Smooth muscle cell of the brain vasculature (primary cell): ENCODE measurements at regions not wholly inside any gene's neighbourhood (a gene's known extent, or its start where the extent isn't known, plus 50 kb on each side); places are given as distances from the start of the nearest gene placed in this dataset.
"Not testable (repeated sequence)": the region's sequence is repeated elsewhere in the genome, so short reads cannot be mapped to it uniquely, and the experiment has no call there.

Experiments
- DNase-seq: peaks from one replicate; pipeline ENCODE4 v3.0.0-alpha.2; 2012; ENCODE audit warnings: low read depth, low spot score

DNA sequence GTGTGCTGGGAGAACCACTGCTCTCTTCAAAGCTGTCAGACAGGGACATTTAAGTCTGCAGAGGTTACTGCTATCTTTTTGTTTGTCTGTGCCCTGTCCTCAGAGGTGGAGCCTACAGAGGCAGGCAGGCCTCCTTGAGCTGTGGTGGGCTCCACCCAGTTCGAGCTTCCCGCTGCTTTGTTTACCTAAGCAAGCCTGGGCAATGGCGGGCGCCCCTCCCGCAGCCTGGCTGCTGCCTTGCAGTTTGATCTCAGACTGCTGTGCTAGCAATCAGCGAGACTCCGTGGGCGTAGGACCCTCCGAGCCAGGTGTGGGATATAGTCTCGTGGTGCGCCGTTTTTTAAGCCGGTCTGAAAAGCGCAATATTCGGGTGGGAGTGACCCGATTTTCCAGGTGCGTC is 164.0 kb downstream of the HRH4 start:
- not testable (repeated sequence) for DNase-seq

DNA sequence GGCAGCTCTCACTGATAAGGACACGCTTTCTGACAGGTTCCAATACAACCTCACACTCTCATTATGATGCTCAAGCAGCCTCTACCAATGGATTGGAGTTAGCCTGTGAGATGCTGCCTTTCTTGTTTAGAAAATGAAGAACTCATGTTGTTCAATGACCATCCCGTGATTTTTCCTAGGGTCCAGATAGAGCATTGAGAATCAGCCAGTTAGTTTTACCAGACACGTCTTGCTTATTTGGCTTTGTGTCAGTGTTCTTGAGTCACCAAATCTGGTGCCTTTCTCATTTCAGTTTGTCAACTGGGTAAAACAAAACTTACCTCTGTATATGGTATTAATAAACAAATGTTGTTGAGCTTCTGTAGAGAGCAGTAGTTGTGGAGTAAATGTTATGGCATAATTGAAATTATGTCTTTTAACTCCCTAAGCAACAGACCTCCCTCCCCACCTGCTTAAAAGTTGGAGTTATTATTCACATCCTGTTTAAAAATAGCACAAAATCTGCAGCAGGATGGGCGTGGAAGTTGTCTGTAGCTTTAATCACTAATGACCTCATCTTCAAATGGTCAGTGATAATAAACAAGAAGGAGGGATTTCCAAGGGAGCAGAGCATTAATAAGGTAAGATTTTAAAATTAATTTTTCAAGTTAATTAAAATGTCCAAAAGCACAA is 167.3 kb downstream of the HRH4 start:
- DNase-seq, result no peak

DNA sequence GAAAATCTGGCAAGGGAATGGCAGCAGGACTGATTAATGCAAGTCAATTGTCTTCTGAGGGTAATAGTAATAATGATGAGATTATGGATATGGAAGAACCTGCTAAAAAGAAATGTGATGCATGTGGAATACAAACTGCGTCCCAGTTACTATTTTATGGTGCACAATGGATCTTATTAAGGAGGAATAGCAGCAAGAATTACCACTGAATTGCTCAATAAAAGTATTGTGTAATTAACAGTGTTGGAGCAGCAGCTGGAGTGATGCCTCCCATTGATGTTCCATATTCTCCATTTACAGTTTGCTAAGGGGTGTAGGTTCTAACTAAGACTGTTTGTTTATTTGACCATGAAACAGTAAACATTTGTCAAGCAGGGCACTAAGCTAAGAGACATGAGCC is 167.9 kb downstream of the HRH4 start:
- DNase-seq, result no peak

DNA sequence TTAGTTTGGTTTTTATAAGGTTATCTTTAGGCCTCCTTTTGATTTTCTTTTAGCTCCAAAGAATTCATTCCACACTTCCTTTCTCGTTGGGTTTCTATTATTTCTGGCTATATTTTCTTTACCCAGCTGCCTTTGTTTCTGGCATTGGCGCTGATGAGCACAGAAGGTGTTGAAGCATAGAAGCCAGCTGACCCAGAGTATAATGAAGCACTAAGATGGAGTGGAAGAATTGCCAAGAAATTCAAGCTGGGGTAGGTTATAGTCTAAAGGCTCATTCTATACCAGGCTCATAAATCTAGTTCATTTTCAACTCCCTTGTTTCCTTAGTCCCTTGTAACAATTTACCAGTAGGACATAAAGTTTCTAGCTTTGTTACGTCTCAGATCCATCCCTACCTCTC is 169.5 kb downstream of the HRH4 start:
- no peak for DNase-seq

DNA sequence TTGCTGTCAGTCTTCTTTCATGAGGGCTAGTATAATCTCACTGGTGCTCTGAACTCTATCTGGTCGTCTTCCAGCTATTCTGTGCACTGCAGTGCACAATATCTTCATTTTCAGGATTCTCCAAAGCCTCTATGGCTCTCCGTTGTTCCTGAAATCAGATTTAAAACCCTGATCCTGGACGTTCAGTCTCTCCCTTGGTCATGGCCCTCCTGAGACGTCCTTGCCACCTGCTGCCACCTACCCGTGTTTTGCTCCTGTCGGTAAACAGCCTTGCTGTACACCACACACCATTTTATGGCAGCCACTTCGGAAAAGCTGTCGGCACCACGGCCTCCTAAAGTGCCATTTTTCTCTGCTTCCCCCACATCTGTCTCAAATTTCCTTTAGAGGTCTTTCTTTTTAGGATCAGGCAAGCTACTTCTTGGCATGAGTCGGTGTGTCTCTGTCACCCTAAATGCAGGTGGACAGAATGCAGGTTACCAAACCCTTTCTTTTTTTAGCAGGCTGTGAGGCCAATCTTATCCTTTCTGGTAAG is 170.0 kb downstream of the HRH4 start:
- DNase-seq, result no peak

DNA sequence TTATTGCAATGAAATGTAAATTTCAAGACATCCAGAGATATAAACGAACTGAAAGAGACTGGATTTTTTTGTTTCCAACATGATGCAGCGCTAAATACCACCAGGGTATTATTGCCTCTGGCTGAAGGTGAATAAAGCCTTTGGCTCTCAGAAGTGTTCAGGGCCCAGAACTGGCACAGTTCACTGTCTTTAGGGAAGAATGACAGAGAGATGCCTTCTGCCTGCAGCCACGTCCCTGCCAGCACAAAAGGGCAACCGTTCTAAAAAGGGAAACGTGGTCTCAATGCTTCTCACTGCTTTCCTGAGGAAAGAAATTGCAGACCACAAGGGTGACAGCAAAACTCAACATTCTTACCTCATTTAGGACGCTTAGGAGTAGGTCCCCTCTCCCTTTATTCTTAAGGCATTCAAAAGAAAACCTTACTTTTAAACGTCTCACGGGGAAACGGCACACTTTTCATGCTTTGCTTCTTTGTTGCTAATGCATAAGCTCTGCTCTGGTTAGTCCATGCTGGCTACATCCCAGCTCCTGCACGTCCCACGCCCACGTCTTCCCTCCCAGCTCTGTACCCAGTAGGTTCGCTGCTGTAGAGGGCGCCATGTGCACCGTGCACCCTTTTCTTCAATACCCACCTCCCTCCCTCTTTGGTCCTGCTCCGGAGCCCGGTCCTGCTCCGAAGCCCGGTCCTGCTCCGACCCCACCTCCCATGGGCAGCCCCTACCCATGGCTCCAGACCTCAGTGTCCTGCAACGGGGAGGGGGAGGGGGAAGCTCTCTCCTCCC is 171.0 kb downstream of the HRH4 start:
- no peak for DNase-seq

DNA sequence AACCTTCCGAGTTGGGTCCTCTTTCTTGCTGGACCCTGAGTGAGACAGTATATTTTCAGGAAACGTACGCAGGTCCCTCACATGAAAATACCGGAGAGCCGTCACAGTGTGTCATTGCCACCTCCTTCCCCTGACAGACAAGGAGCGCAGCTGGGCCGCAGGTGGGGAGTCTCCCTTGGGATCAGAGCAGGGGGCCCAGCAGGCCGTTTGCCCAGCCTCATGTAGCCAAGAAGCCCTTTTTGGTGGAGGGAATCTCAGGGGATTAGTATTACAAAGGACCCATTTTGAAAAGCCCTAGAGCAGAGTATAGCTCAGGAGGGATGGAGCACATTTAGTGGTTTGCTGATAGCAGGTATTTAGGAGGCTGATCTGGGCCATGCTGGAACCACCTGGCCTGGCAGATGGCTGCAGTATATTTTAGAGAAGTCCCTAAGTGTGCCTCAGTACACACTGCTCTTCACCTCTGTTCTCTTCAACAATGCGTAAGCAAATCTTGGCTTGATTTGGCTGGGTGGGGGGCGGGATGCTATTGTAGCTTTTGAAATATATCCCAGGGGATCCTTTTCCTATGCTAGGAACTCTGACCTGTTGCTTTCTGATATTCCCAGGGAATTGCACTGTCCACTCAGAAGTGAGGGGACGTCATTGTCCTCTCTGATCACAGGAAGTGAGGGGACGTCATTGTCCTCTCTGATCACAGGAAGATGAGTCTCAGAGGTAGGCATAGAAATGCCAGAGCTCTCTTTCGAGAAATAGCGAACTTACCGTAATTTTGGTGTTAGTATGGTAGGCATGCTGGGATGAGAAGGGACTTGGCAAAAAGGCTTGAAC is 171.9 kb downstream of the HRH4 start:
- DNase-seq, result no peak

DNA sequence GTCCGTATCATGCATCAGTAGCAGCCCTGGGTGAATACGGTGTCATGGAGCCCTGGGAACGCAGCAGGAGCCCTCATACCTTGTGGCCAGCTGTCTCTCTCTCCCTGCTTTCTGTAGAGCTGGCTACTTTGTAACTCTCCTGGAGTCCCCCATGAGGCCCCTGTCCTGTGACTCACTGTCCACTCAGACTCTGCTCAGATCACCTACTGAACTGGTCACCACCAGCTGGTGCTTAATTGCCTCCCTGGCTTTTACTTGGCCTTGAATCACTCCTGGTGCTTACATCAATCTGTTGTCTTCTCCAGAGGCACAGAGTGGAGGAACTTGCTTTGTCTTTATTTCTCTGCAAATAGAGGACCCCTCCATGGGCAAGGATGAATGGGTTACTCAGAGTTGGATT is 172.7 kb downstream of the HRH4 start:
- DNase-seq, result no peak

DNA sequence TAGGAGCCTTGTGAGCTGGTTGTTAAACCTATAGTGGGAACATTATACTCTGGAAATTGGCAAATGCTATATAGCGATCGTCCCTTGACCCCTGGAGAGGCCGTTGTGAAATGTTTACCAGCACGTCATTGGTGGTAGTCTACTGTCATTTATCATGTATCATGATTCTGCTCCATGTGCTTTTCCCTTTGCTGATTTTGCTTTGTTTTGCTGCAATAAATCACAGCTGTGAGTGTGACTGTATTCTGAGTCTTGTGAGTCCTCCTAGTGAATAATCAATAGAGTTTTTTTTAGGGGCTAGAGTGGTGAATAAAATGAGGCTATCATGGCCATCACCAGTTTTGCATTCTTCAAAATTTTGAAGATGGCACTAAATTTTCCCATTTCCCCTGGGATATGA is 189.1 kb downstream of the HRH4 start:
- no peak for DNase-seq

DNA sequence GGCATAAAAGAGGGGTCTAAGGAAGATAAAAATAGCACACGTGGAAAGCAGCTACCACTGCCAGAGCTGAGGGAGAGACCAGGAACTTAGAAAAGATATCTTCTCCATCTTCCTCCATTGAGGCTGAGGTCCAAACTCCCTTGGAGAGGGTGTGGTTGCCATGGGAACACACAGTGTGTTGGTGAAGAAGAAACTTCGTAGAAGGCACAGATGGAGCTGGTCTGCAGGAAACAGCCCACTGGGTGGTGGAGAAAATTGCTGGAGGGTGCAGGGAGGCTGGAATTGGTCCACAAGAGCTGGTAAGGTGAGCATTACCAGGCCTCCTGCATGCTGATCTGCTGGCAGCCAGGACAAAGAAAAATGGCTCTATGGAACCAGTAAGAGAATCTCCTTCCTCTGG is 191.0 kb downstream of the HRH4 start:
- DNase-seq, result no peak

DNA sequence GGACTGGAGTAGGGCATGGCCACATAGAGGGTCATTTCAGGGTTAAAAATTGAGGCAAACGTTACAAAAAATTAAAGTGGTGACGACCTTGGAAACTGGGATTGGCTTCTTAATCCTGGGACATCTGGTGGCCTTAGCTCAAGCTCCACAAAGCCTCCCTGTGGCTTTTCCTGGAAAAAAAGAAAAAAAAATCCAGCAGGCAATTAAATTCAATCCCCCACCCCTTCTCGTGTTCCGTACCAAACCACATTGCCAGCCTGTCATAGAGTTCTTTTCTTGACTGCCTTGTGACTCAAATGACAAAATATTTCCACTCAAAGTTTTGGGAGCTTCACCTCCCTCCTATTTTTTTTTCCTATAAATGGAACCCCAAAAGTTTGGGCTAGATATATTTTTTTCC is 195.6 kb downstream of the HRH4 start:
- DNase-seq, result no peak

DNA sequence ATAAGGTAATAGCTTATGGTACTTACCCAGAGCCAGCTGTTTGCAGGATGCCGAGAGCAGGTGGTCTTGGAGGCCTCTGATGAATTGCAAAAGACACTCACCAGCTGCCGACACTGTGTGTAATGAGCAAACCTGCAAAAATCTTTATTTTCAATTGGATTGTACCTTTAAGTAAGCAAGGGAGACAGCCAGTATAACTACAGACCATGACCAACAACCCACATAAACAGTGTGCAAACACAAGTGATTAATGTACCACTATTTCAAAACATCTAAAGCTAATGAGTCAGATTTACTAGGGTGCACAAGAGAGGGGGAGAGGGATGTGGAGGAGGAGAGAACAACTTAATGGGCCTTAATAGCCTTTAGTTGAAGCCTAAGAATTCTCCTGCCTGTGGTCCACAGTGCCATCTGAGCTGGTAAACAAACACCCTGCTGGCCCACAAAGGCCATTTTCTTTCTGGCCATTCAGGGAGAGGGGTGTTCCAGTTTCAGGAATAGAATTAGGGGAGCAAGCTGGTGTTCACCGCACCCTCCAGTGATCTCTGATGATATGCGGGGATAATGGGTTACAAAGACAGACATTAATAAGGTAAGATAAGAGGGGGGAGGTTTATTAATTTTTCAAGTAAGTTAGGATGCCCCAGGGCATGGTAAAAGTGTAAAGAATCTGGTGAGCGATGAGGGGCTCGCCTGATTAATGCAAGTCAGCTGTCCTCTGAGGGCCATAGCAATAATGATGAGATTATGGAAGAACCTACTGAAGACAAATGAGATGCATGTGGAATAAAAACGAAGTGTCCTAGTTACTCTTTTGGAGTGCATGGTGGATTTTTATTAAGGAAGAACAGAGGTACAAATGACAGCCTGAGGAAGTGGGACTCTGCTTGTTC is 196.4 kb downstream of the HRH4 start:
- DNase-seq, result no peak

DNA sequence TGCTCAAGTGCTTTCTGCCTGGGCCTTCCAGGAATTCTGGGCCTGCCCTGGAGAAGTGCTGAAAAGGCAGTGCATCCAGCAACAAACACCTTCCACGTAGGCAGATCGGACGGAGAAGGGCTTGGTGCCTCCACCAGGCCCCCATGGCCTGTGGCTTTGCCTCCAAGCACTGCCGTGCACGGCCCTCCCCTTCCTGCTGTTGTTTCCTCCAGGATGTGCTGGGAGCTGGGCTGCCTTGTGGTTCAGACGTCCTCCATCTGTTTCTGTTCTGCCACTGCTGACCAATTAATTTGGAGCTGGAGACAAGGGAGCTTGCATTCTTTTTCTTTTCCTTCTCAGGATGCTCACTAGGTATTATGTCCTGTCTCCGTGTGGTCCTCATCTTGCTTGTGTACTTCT is 197.0 kb downstream of the HRH4 start:
- DNase-seq, result no peak

DNA sequence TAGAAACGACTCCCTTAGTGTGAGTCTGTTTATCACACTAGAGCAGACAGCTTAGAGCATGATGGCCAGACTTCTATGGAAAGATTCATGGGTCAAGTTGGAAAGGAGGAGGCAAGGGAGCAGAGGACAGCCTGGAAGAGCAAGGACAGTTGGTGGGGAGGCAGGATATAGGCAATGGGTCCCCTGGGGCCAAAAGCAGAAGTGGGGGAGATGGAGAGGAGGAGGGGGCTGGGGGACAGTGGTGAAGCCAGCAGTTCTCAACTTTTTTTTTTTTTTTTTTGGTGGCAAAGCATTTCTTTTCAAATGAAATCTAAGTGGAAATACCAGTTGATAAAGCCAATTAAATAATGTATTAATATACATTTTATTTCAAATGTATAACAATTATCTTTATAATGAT is 197.9 kb downstream of the HRH4 start:
- no peak for DNase-seq

DNA sequence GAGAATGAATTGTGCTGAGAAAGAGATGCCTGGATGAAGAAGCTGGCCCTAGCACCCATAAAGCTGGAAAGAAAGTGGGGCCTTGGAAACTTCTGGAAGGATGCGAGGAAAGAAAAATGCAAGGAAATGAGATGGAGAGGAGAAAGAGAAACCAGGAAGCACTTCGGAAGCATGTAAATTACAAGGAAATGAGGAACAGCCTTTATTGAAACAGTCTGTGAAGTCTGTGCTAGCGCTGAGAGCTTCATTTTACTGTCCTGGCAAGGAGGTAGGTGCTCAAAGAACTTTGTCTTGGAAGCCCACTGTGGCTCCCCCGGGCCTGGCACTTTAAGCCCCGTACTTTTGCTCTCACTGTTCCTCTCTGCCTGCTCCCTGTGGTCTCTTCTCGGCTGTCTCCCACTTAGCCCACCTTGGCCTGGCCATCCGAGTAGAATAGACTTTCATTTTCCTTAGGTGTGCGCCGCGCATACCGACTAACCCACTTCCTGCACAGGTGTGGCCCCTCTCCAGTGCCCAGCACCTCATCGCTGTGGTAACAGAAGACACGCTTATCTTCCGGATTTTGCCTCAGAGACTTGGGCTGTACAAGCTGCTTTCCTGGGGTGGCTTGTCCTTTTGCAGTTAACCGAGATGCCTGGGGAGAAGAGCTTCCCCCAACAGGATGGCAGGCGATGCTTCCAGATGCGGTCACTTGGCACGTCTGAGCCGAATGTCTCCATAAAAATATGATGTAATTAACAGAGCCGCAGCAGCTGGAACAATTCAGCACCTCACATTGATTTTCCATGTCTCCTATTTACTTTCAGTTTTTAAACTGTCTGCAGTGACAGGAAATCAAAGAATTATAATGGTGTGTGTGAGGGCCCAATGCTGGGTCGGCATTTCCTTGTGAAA is 199.6 kb downstream of the HRH4 start:
- no peak for DNase-seq

DNA sequence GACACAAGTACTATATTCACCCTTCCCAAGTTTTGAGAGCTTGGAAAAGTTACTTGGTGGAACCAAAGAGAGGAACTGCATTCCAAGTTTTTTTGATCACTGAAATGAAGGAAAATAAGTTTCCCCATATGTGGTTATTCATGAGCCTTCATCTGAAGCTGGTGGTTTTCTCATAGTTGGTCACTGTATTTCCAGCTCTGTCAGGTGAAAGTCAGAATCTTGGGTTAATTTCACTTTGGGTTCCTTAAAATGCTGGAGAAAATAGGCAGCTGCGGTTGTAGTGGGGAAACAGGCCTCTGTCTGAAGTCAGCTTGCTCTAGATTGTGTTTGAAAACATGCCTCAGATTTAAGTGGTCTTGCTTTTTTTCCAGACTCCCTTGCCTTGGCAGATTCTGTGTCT is 200.5 kb downstream of the HRH4 start:
- DNase-seq, result no peak

DNA sequence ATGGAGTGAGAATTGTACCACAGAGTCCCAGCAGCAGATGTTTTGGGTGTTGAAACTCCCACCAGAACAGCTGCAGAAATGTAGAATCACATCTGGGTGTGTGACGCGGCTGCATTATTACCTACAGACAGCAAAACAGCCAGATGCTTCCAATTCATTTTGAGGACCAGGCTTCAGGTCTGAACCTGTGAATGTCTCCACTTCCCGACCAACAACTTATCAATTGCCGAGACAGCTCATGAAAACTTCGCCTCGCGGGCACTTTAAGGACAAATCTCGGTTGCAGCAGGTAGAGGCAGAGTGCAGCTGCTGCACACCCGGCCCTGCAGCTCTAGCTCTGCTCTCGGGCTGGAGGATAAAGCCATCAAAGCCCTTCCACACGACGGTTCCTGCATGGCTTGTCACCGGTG is 202.0 kb downstream of the HRH4 start:
- DNase-seq, result no peak

DNA sequence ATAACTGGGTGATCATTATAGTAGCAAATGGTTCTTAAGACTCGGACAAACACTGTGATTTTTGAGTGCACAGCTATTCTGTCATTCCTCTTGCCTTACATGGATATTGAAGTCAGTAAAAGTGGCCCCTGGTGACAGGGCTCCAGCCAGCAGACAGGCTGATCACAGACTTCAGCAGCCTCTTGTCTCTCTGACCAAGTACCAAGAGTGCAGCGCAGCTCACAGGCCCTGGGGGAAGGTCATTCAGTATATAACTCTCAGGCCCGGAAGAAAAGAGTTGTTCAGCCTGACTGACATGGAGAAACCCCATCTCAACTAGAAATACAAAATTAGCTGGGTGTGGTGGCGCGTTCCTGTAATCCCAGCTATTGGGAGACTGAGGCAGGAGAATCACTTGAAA is 202.6 kb downstream of the HRH4 start:
- no peak for DNase-seq

DNA sequence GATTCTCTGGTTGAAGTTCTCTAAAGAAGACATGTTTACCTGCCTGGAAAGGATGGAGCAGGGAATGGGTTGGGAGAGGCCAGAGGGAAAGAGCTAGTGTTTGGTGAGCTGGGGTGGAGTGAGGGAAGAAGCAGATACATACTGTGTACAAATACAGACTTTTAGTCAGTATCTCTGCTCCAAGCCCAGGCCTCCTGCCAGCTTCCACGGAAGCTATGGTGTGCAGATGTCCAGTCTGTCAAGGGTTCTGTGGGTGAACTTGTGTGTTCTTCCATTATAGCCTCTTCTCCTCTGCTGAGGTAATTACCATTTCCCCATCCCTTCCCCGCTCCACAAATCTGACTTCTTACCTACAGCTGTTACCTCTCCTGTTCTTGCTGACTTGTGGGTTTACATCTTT is 208.6 kb downstream of the HRH4 start:
- DNase-seq, result no peak

DNA sequence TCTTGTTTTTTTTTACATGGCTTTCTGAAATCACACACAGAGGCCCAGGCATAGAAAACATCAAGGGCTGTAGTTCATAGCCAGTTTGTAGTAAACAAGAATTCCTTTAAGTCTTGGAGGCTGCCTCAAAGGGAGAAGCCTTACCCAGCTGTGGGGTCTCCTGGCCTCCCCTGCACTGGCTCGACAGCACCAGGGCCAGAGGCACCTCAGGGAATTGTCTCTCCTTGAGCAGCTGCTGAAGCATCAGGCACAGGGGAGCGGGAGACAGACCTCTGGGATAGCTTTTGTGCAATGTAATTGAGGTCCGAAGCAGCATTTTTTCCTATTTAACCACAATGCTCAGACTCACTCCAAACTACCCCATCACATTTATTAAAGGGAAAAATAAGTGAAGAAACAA is 209.1 kb downstream of the HRH4 start:
- no peak for DNase-seq
